ENCODE measurements at regions not wholly inside any gene's neighbourhood (a gene's known extent, or its start where the extent isn't known, plus 50 kb on each side); places are given as distances from the start of the nearest gene placed in this dataset.

GRCh38 chr15:39365873-39366272 is 215.0 kb upstream of the THBS1 start:
- Histone ChIP-seq H3K4me2 (ENCODE audit: low read length) (no peak overlapping the region), H3K79me2 (ENCODE audit: insufficient read depth, low read depth, low read length) (no peaks in the 10 kb centered on the region), H3K9me2 (ENCODE audit: insufficient read depth, low read length) (no peaks in the 10 kb centered on the region), H3K9me3 (ENCODE audit: low read length) (no peaks in the 10 kb centered on the region), H3K4me3 (ENCODE audit: low read depth, low read length, poor library complexity, severe bottlenecking) (no peak overlapping the region), H3K4me1 (ENCODE audit: insufficient read depth, low read length, poor library complexity, severe bottlenecking) (no peaks in the 10 kb centered on the region), H4K20me1 (ENCODE audit: insufficient read depth, low read length) (no peaks in the 10 kb centered on the region), H3K36me3 (ENCODE audit: insufficient read depth, low read length) (no peaks in the 10 kb centered on the region), H3K27ac (ENCODE audit: low read depth, low read length, poor library complexity, severe bottlenecking) (no peak overlapping the region), H2AFZ (ENCODE audit: low read length) (no peak overlapping the region)
- intact Hi-C loops (cut with micrococcal nuclease; ENCODE audit: unreplicated experiment) = no loop called here
- TF ChIP-seq CTCF (conservative IDR thresholded peaks at IDR 0.05; ENCODE audit: low read length) (no peak), EZH2phosphoT487 (IDR thresholded peaks at IDR 0.05; ENCODE audit: borderline replicate concordance, low read depth, low read length) (no peak)
- CTCF ChIA-PET (ENCODE audit: unreplicated experiment) = no interaction called here
- BruUV-seq (replicated peaks) = no TSS peak
- POLR2A ChIA-PET = interaction anchor here (0.6 kb wide), 1 partner anchor 173 kb away, joined by 3 read pairs; no protein-coding TSS in a partner anchor
- DNase-seq (ENCODE audit: low spot score) = no peak

DNA sequence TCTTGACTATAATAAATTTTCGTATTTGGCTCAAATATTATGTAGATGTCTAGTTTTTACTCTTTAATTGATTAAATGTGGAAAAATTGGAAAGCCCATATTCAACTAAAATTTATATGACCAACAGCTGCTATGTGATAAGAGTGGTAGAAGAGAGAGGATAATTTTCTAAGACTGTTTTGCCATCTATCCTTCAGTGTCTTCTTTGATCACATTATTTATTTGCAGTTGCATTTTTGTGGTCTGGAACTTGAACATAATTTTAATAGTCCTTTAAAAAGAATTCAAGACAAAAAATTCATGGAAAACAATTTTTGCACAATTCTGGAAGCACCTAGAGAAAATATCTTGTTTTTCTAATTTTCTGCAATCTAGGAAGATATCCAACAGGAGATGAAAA is 213.3 kb upstream of the THBS1 start:
- no peaks in the 10 kb centered on the region for H3K79me2 ChIP-seq (ENCODE audit: insufficient read depth, low read depth, low read length)
- ChIA-PET POLR2A (no interaction called here), CTCF (ENCODE audit: unreplicated experiment) (no interaction called here)
- no peak overlapping the region for H3K27ac ChIP-seq (ENCODE audit: low read depth, low read length, poor library complexity, severe bottlenecking)
- TF ChIP-seq EZH2phosphoT487 (IDR thresholded peaks at IDR 0.05; ENCODE audit: borderline replicate concordance, low read depth, low read length) (no peak), CTCF (conservative IDR thresholded peaks at IDR 0.05; ENCODE audit: low read length) (no peak)
- no peaks in the 10 kb centered on the region for H3K4me1 ChIP-seq (ENCODE audit: insufficient read depth, low read length, poor library complexity, severe bottlenecking)
- no peak overlapping the region for H3K4me3 ChIP-seq (ENCODE audit: low read depth, low read length, poor library complexity, severe bottlenecking)
- H3K36me3 ChIP-seq (ENCODE audit: insufficient read depth, low read length) = no peaks in the 10 kb centered on the region
- H4K20me1 ChIP-seq (ENCODE audit: insufficient read depth, low read length) = no peaks in the 10 kb centered on the region
- no peaks in the 10 kb centered on the region for H3K9me2 ChIP-seq (ENCODE audit: insufficient read depth, low read length)
- intact Hi-C loops (cut with micrococcal nuclease; ENCODE audit: unreplicated experiment) = no loop called here
- H3K9me3 ChIP-seq (ENCODE audit: low read length) = no peaks in the 10 kb centered on the region
- no peak for DNase-seq (ENCODE audit: low spot score)
- no peak overlapping the region for H2AFZ ChIP-seq (ENCODE audit: low read length)
- H3K4me2 ChIP-seq (ENCODE audit: low read length) = no peak overlapping the region
- no TSS peak for BruUV-seq (replicated peaks)

- no TSS peak for BruUV-seq (replicated peaks)
- POLR2A ChIA-PET = no interaction called here
- Histone ChIP-seq H3K36me3 (ENCODE audit: insufficient read depth, low read length) (no peaks in the 10 kb centered on the region), H2AFZ (ENCODE audit: low read length) (no peak overlapping the region), H3K4me3 (ENCODE audit: low read depth, low read length, poor library complexity, severe bottlenecking) (no peak overlapping the region), H4K20me1 (ENCODE audit: insufficient read depth, low read length) (no peaks in the 10 kb centered on the region; the same call in 1 of the 2 replicates), H3K4me2 (ENCODE audit: low read length) (no peak overlapping the region), H3K79me2 (ENCODE audit: insufficient read depth, low read depth, low read length) (no peaks in the 10 kb centered on the region), H3K9me3 (ENCODE audit: low read length) (no peaks in the 10 kb centered on the region), H3K9me2 (ENCODE audit: insufficient read depth, low read length) (no peaks in the 10 kb centered on the region), H3K4me1 (ENCODE audit: insufficient read depth, low read length, poor library complexity, severe bottlenecking) (no peaks in the 10 kb centered on the region), H3K27ac (ENCODE audit: low read depth, low read length, poor library complexity, severe bottlenecking) (no peak overlapping the region)
- intact Hi-C loops (cut with micrococcal nuclease; ENCODE audit: unreplicated experiment) = no loop called here
- CTCF ChIA-PET (ENCODE audit: unreplicated experiment) = no interaction called here
- DNase-seq (ENCODE audit: low spot score) = no peak
- TF ChIP-seq EZH2phosphoT487 (IDR thresholded peaks at IDR 0.05; ENCODE audit: borderline replicate concordance, low read depth, low read length) (no peak), CTCF (conservative IDR thresholded peaks at IDR 0.05; ENCODE audit: low read length) (no peak)
Observed at GRCh38 chr15:39369768-39370167, 211.1 kb upstream of the THBS1 start.

Data from OCI-LY7 (cell line).